ENCODE measurements at regions not wholly inside any gene's neighbourhood (a gene's known extent, or its start where the extent isn't known, plus 50 kb on each side); places are given as distances from the start of the nearest gene placed in this dataset.
A peak's percentile ranks its signal among the peaks of the same experiment; 100 is the strongest.
"Not testable (repeated sequence)": the region's sequence is repeated elsewhere in the genome, so short reads cannot be mapped to it uniquely, and the experiment has no call there.

DNA sequence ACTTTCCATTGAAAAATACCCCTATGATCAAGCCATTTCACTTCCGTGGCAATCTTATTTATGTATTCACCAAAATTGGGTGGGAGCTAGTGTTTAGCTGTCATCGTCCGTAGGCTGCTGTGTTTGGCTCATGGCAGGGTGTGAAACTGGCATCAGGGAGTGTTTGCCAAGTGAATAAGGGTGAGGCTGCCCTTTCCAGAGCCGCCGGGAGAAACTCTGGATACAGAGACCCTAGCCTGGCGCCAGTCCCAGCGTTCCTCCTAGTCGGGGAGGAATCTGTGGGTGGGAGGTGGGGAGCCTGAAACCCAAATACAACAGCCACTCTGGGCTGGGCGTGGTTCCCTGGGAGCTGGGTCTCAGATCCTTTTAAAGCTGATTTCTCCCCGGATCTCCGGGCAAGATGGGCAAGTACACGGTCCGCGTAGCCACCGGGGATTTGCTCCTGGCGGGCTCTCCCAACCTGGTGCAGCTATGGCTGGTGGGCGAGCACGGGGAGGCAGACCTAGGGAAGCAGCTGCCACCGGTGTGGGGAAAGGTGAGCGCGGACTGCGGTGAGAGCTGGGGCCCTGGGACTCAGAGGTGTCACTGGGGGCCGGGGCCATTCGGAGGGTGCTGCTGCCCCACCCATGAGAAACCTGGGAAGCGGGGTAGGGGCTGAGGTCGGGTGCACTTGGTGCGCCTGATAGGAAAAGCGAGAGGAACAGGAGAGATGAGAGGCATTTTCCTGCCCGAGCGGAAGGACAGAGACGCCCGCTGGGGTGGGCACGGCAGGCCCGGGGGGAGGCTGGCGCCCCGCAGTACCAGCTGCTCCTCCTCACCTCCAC lies 62.1 kb upstream of the TEKT1 start:
- in situ Hi-C loops (cut with MboI; ENCODE audit: low pct_unique_long_range_greater_than_20kb, low sequenced_read_pairs): no loop called here
- DNase-seq: no peak

DNA sequence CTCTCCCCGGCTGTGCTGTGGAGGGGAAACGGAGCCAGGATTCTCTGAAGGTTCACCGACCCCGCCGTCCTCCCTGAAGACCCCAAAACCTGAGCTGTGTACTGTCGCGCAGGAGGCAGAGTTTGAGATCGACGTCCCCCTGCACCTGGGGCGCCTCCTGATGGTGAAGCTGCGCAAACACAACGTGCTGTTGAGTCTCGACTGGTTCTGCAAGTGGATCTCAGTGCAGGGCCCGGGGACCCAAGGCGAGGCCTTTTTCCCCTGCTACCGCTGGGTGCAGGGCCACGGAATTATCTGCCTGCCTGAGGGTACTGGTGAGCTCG lies 62.6 kb upstream of the TEKT1 start:
- DNase-seq: peak; percentile 40
- in situ Hi-C loops (cut with MboI; ENCODE audit: low pct_unique_long_range_greater_than_20kb, low sequenced_read_pairs): no loop called here

DNA sequence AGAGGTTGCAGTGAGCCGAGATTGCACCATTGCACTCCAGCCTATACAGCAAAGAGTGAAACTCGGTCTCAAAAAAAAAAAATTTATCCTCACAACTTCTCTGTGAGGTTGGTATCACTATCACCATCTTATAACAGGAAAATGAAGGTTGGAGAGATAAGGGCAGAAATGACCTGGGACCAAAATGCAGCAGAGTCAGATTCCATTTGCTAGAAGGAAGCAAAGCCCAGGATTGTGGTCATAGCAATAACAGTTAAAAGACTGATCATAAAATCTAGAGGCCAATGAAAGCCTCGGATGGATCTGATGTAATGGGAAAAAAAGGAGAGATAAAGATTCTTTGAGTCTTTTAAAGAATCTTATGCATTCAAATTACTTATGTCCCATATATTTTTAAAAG lies 69.6 kb upstream of the TEKT1 start:
- no peak for DNase-seq
- in situ Hi-C loops (cut with MboI; ENCODE audit: low pct_unique_long_range_greater_than_20kb, low sequenced_read_pairs): no loop called here

DNA sequence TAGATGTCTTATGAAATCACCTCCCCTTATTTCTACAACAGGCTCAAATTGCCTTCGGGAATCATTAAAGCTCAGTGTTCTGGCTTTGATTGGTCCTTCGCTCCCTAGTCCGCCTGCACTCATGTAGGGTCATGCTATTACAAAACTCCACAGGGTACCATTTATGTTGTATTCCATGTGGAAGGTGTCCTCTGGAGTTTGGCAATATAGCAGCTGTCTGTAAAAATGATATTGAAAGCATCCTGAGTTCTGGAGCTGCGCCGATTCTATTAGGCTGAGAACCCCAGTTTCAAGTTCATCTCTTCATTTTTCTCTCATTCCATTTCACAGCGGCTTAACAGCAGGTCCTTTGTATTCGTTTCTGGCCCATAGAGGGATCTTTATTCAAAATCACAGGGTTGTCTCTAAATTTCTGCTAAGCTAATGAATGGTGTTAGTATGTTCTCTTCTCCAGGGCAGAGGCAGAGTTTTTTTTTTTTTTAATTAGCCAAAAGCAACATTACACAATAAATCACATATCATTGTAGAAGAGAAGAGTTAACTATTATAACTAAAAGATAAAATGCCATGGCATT lies 71.9 kb upstream of the TEKT1 start:
- in situ Hi-C loops (cut with MboI; ENCODE audit: low pct_unique_long_range_greater_than_20kb, low sequenced_read_pairs): no loop called here
- no peak for DNase-seq

DNA sequence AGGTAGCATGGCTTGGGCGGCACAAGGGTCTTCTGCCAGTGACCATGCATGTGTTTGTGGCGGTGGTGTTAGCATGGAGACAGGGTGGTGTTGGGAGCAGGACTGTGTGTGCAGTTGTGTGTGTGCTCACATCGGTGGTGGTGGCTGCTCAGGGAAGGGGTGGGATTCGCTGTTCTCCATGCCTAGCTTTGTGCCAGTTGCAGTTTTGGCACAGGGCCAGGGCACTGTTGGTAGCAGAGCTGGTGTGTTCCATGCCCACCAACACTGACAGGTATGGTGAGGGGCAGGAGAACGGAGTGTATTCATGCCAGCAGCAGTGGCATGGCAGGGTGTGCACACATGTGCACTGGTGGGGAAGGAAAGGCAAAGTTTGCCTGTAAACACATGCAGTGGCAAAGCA lies 77.3 kb upstream of the TEKT1 start:
- no peak for DNase-seq
- in situ Hi-C loops (cut with MboI; ENCODE audit: low pct_unique_long_range_greater_than_20kb, low sequenced_read_pairs): no loop called here

DNA sequence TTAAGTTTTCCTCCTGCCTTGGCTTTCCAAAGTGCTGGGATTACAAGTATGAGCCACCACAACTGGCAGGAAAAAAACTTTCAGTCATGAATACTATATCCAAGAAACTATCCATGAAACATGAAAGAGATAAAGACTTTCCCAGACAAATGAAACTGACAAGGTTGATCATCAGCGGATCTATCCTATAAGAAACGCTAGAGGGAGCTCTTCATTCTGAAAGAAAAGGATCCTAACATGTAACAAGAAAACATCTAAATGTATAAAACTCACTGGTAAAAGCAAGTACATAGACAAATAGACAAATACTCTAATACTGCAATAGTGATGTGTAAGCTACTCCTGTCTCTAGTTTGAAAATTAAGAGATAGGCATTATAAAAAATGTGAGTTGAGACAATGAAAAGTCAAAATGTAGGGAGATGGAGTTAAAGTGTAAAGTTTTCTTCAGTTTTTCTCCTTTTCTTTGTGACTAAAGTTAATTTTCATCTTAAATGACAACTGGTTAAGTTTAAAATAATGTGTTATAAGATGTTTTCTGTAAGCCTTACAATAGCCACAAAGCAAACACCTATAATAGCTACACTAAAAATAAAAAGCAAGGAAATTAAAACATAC lies 79.6 kb upstream of the TEKT1 start:
- DNase-seq: peak; percentile 73
- in situ Hi-C loops (cut with MboI; ENCODE audit: low pct_unique_long_range_greater_than_20kb, low sequenced_read_pairs): loop anchor here (10.0 kb wide), 1 partner anchor 94 kb away; no protein-coding TSS in a partner anchor

DNA sequence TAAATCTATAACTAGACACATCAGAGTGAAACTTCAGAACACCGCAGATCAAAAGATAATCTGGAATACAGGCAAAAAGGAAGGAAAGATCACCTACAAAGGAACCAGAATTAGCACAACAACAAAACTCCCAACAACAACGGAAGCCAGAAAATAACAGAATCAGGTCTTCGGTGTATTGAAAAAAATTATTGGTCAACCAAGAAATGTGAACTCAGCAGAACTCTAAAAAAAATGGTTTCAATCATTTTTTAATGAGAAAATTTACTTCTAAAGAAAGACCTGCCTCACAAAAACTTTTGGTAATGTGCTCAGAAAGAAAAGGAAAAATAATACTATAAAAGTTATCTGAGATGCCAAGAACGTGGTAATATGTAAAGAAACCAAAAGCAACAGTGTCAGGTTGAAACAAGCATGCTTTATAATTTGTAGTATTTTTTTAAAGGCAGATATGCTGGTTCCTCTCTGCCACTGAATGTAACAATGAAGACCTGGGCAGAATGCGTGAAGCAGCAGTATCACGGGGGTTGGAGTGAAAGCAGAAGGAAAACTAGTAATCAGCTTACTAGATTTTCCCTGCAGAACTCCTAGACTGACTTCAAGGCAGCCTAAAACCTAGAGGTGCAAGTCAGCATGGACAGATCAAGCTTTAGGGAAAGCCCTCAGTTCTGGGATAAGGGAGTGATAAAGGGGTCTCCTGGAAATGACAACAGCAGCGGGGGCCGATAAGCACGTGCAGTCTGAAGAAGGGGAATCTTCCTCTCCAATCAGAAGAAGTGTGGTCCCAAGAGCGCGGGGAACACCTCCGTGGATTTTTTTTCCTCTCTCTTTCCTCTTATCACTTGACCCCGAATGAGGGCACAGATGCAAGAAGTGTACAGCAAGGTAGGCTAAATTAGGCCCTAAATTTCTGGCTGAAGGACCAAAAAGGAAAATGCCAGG lies 80.9 kb upstream of the TEKT1 start:
- no peak for DNase-seq
- in situ Hi-C loops (cut with MboI; ENCODE audit: low pct_unique_long_range_greater_than_20kb, low sequenced_read_pairs): loop anchor here (10.0 kb wide), 1 partner anchor 92 kb away; no protein-coding TSS in a partner anchor

DNA sequence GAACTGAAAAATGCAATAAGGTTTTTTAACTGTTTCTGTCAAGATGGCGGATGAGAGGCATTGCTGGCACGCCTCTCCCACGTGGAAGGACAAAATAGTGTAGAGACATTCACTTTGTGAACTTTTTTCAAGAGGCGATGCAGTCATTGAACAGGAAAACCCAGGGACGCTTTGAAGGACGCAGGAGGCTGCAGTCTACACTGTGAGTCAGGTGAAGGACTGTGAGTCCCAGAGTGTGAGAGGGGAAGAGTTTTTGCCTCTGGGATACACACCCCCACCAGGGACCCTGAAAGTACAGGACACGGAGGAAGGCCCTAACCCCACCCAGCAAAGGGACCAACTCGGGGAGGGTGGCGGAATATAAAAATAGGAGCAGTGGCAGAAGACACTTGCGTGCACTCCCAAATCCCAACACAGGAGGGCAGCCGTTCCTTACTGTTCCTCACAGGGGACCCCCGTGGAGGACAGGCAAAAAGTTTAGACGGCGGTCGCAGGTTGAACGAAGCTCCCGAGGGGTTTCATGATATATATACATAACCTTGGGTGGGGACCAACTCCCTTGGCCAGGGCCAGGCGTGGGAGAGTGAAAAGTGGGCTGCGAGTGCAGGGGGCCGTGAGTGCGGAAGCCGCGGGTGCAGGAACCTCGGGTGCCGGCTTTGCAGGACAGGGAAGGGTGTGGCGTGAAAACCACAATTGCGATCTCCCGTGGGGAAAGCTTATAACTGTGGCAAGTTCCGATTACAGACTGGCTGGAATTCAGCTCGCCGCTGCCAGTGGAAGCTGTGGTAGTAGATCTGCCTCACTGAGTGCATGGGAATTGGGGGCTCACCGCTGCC lies 82.0 kb upstream of the ALOX12 start:
- in situ Hi-C loops (cut with MboI; ENCODE audit: low pct_unique_long_range_greater_than_20kb, low sequenced_read_pairs): loop anchor here (10.0 kb wide), 1 partner anchor 91 kb away; no protein-coding TSS in a partner anchor
- peak; percentile 81 for DNase-seq

DNA sequence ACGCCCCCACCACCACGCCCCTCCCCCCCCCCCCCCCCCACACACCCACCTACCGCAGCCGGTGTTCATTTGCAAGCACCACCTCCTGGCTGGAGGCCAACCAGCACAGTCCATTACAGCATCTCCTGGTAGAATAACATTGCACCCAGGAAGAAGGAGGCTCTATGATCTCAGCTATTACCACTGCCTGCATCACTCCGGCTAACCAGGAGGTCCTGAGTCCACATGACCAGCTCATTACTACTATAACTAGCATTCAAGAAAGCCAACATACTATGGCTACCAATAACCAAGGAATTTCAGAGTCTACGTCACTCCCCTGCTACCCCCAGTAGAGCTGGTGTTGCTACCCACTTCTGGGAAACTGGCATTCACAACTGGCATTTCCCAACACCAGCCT lies 81.1 kb upstream of the ALOX12 start:
- in situ Hi-C loops (cut with MboI; ENCODE audit: low pct_unique_long_range_greater_than_20kb, low sequenced_read_pairs): loop anchor here (10.0 kb wide), 1 partner anchor 90 kb away; no protein-coding TSS in a partner anchor
- no peak for DNase-seq

DNA sequence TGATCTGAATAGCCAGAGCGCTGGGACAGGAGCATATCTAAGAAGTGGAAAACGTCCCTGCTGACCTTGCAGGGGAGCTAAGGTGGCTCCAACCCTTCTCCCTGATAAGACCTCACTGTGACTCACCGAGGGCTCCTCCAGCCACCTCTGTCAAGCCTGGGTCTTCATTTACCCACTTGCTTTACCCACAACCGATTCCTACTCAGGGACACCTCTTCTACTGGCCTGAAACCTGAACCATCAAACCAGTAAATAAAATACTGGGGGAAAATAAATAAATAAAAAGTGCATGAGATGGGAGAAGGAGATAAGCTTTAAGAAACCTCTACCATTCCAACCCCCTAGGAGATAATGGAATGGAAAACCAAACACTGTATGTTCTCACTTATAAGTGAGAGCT lies 80.2 kb upstream of the ALOX12 start:
- DNase-seq: no peak
- in situ Hi-C loops (cut with MboI; ENCODE audit: low pct_unique_long_range_greater_than_20kb, low sequenced_read_pairs): loop anchor here (10.0 kb wide), 1 partner anchor 89 kb away; no protein-coding TSS in a partner anchor

DNA sequence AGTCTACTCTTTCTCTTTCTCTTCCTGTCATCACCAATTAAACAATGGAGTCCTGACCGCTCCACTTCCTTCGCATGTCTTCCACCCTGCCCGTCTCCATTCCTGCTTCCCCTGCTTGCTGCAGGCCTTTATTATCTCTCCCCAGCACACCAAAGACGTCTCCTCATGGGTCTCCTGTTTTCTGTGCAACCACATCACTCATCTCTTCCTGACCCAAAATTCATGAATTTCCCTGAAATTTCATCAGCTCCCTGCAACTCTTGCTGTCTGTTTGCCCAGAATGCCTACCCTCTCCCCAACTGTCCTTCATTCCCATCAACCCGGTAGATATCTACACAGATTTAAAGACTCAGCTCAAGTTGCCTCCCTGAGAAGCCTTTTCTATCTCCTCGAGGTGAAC lies 76.7 kb upstream of the ALOX12 start:
- in situ Hi-C loops (cut with MboI; ENCODE audit: low pct_unique_long_range_greater_than_20kb, low sequenced_read_pairs): loop anchor here (10.0 kb wide), 1 partner anchor 86 kb away; no protein-coding TSS in a partner anchor
- no peak for DNase-seq

DNA sequence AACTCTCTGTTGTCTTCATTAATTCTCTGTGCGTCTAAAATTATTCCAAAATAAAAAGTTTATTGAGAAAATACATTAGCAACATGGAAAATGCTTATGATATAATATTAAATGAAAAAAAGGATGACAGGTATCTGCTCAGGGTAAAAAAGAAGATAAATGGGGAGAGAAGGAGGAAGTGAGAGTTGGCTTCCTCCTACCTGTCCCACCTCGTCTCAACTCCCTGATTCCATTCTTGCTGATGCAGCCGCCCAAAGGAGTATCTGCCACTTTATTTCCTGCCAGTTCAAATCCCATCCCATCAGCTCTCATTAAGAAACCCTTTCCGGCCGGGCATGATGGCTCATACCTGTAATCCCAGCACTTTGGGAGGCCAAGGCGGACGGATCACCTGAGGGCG lies 72.5 kb upstream of the ALOX12 start:
- in situ Hi-C loops (cut with MboI; ENCODE audit: low pct_unique_long_range_greater_than_20kb, low sequenced_read_pairs): no loop called here
- DNase-seq: no peak

DNA sequence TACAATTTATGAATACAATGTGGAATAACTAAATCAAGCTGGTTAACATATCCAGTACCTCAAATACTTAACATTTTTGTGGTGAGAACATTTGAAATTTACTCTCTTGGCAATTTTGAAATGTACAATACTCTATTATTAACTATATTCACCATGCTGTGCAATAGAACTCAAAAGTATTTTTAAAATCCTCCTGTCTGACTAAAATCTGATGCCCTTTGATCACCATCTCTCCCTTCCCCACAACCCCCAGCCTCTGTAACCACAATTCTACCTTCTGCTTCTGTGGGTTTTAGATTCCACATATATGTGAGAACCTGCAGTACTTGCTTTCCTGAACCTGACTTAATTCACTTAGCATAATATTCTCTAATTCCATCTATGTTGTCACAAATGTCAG lies 71.6 kb upstream of the ALOX12 start:
- DNase-seq: no peak
- in situ Hi-C loops (cut with MboI; ENCODE audit: low pct_unique_long_range_greater_than_20kb, low sequenced_read_pairs): no loop called here

DNA sequence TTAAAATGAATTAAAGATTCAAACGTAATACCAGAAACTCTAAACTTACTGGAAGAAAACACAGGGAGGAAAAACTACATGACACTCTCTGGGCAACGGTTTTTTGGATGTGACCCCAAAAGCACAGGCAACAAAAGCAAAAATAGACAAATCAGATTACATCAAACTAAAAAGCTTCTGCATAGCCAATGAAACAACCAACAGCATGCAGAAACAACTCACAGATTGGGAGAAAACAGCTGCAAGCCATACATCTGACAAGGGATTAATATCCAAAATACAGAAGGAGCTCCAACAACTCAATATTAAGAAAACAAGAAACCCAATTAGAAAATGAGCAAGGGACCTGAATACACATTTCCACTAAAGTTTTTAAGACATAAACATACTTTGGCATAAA lies 69.2 kb upstream of the ALOX12 start:
- DNase-seq: no peak
- in situ Hi-C loops (cut with MboI; ENCODE audit: low pct_unique_long_range_greater_than_20kb, low sequenced_read_pairs): no loop called here

DNA sequence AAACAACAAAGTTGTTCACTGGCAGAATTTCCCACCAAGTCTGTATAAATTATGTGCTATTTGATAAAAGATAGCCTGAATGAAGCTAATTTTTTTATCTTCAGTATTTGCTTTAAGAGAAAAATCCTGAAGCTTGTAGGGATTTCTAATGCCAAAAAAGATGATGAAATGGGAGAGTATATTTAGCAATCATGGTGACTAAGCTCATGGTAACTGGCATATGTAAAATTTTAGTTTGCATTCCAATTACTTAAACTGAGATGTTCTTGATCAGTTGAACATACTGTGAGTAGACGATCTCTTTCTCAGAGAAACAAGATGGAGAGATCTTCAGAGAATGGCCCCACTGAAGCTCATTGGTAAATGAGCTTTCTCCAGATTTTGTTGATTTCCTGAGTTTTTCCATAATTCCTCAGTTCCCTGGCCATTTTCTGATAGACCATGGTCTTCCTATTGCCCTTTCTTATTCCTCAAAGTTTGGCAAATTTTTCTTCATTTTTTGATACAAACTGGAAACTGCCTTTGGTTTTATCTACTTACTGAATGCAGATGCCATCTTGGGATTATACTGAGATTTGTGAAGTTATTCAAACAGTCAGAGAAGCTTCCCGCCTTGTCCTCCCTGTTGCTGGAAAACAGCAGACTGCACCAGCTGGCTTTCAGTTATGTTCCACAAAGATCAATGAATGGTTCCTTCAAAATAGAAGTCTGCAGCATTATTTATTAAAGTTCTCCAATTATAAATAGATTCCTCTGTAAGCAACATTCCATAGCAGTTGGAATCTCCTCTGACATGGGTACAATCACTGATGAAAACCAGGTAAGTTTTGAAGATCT lies 68.3 kb upstream of the ALOX12 start:
- no peak for DNase-seq
- in situ Hi-C loops (cut with MboI; ENCODE audit: low pct_unique_long_range_greater_than_20kb, low sequenced_read_pairs): no loop called here

DNA sequence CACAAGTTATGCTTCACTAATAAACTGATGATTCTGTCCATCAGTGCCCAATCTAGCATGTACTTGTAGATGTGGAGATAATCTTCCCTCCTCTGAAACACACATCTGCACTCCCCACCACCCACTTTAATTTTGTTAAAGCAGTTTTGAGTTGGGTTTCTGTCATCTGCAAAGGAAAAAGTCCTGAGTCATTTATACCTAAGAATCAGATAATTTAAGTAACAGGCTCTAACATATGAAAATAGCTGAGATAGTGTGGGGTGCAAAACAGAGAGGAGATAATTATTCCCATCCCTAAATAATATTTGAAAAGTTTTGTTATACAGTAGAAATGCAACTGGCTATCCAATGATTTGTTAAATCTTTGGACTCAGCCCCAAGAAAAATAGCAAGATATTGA lies 67.7 kb upstream of the ALOX12 start:
- in situ Hi-C loops (cut with MboI; ENCODE audit: low pct_unique_long_range_greater_than_20kb, low sequenced_read_pairs): no loop called here
- no peak for DNase-seq

DNA sequence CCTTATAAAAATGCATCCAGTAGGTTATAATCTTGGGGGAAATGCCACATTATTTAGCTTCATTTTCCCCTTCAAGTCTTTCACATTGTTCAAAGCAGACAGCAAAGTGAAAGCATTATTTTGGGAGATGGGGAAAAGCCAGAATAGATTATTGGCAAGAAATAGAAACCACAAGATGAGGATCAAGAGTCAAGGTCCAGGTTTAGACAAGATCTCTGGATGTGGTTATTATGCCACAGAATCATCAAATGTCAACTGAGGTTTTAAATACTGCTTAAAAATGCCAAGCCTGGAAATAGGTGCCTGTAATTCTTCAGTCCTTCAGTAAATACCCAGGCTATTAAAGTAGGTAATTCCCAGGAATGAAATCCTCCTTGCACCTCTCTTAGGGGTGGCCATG lies 65.1 kb upstream of the ALOX12 start:
- in situ Hi-C loops (cut with MboI; ENCODE audit: low pct_unique_long_range_greater_than_20kb, low sequenced_read_pairs): no loop called here
- DNase-seq: no peak

DNA sequence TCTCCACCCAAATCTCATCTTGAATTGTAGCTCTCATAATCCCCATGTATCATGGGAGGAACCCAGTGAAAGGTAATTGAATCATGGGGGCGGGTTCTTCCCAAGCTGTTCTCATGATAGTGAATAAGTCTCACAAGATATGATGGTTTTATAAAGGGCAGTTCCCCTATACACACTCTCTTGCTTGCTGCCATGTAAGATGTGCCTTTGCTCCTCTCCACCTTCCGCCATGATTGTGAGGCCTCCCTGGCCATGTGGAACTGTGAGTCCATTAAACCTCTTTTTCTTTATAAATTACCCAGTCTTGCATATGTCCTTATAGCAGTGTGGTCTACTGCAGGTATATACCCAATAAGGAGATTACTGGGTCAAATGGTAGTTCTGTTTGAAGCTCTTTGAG lies 61.3 kb upstream of the ALOX12 start:
- in situ Hi-C loops (cut with MboI; ENCODE audit: low pct_unique_long_range_greater_than_20kb, low sequenced_read_pairs): not testable (repeated sequence)

More for the DNA sequence above, 61.3 kb upstream of the ALOX12 start:
- DNase-seq: not testable (repeated sequence)
